ENCODE measurements at regions not wholly inside any gene's neighbourhood (a gene's known extent, or its start where the extent isn't known, plus 50 kb on each side); places are given as distances from the start of the nearest gene placed in this dataset.

GRCh38 chr5:32961059-32961415 lies 249.9 kb downstream of the NPR3 start:
- Histone ChIP-seq H3K27me3 (no peaks in the 10 kb centered on the region), H3K4me3 (no peak overlapping the region), H3K27ac (no peak overlapping the region), H3K36me3 (no peaks in the 10 kb centered on the region), H3K4me1 (no peaks in the 10 kb centered on the region), H3K9me3 (no peaks in the 10 kb centered on the region)
- no peak for DNase-seq
- intact Hi-C loops (cut with DNase I; ENCODE audit: low total_unique reads), result no loop called here
- no peak for TF ChIP-seq CTCF (IDR thresholded peaks at IDR 0.05)

DNA sequence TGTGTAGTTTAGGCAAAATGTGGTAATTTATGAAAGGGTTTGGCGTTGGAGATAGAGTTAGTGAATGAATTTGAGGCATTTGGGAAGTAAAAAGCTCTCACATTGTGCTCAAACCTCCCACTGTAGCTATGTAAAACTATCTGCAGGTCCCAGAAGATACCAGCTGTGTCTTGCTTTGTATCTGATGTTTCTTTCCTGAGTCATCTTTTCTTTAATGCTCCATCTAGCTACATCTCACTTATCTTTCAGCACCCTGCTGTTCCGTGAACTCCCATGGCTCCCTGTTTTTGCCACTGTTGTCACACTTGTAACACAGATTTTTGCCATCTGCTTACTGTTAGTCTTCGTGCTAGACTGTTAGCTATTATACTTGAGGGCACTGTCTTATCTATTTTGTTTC lies 253.1 kb downstream of the NPR3 start:
- intact Hi-C loops (cut with DNase I; ENCODE audit: low total_unique reads), result no loop called here
- TF ChIP-seq CTCF (IDR thresholded peaks at IDR 0.05), result no peak
- Histone ChIP-seq H3K27me3 (no peaks in the 10 kb centered on the region), H3K36me3 (no peaks in the 10 kb centered on the region), H3K9me3 (no peaks in the 10 kb centered on the region), H3K4me3 (no peak overlapping the region), H3K27ac (no peak overlapping the region), H3K4me1 (no peaks in the 10 kb centered on the region)
- DNase-seq, result no peak

DNA sequence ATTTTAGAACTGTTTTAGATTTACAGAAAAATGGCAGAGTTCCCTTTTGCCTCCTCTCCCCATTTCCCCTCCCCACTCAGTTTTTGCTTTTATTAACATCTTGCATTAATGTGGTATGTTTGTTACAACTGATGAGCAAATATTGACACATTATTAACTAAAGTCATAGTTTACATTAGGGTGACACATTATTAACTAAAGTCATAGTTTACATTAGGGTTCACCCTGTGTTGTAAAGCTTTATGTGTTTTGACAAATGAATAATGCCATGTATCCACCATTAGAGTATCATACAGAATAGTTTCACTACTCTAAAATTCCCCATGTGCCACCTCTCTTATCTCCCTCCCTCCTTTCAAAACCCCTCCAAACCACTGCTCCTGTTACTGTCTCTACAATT lies 262.5 kb downstream of the NPR3 start:
- Histone ChIP-seq H3K27ac (no peak overlapping the region), H3K4me1 (peaks cover 0 to 10% (median 0%) of the 10 kb centered on the region in 4 donors), H3K4me3 (no peak overlapping the region), H3K9me3 (no peaks in the 10 kb centered on the region), H3K27me3 (no peaks in the 10 kb centered on the region), H3K36me3 (no peaks in the 10 kb centered on the region)
- TF ChIP-seq CTCF (IDR thresholded peaks at IDR 0.05), result no peak
- intact Hi-C loops (cut with DNase I; ENCODE audit: low total_unique reads), result no loop called here
- no peak for DNase-seq

DNA sequence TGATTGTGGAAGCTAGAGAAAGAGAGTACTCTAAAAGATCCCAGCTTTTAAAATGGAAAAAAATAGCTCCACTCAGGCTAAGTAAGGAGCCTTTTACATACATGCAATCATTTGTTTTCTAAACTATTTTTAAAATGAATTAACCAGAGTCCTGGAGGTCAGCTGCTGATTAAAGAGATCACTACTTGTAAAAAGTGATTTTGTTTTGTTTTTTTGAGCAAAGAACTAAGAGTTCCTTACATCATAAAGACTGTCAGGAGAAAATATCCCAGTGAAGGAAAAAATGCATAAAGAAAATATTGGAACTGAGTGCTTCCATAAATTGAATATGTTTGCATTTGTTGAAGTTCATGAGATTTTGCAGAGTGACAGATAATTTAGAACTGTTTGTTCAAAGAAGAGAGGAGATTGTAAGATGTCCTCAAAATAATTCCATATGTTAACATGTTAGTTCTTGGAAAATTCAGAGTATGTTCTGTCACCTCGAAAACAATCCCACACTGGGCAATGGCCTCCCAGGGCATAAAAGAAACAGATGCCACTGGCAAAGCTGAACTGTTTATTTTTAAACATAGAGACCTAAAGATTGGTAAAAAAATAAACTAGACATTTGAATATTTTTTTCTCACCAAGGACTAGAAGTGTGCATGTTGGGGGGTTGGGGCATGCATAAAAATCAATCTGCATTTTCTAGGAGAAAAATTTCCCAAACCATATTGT lies 264.7 kb downstream of the NPR3 start:
- no peak for TF ChIP-seq CTCF (IDR thresholded peaks at IDR 0.05)
- Histone ChIP-seq H3K27me3 (no peaks in the 10 kb centered on the region), H3K4me1 (peaks cover 0 to 10% (median 0%) of the 10 kb centered on the region in 4 donors), H3K36me3 (no peaks in the 10 kb centered on the region), H3K4me3 (no peak overlapping the region), H3K9me3 (no peaks in the 10 kb centered on the region), H3K27ac (no peak overlapping the region)
- DNase-seq, result no peak
- intact Hi-C loops (cut with DNase I; ENCODE audit: low total_unique reads), result no loop called here

GRCh38 chr5:32981061-32981460 lies 269.9 kb downstream of the NPR3 start:
- TF ChIP-seq CTCF (IDR thresholded peaks at IDR 0.05), result no peak
- H3K9me3 ChIP-seq, result no peaks in the 10 kb centered on the region
- H3K36me3 ChIP-seq, result no peaks in the 10 kb centered on the region
- no peak for DNase-seq
- H3K4me3 ChIP-seq, result no peak overlapping the region
- no peaks in the 10 kb centered on the region for H3K27me3 ChIP-seq
- no peak overlapping the region for H3K27ac ChIP-seq
- intact Hi-C loops (cut with DNase I; ENCODE audit: low total_unique reads), result no loop called here
- H3K4me1 ChIP-seq, result peaks cover 0 to 8% (median 2%) of the 10 kb centered on the region in 4 donors
